ENCODE measurements at regions not wholly inside any gene's neighbourhood (a gene's known extent, or its start where the extent isn't known, plus 50 kb on each side); places are given as distances from the start of the nearest gene placed in this dataset.

DNA sequence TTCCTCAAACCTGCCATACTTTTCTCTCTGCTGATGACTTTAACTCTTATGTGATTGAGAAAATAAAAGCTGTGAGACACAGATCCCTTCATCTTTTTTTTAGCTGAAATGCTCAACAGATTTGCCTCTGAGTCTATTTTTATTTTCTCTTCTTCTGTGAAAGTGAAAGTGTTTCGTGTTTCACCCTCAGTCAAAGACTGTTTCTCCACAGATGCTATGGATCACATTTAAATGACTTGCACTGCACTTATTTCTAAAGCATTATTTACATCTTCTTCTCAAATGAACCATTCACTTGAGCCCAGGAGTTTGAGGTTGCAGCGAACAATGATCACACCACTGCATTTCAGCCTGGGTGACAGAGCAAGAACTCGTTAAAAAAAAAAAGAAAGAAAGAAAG is 890.1 kb upstream of the PCDH20 start:
- H3K36me3 Mint-ChIP-seq (ENCODE audit: insufficient read depth) = peaks cover 3% of the 10 kb centered on the region
- H3K4me1 Mint-ChIP-seq (ENCODE audit: low read depth in 2 of 2) = no peaks in the 10 kb centered on the region
- ATAC-seq (replicated peaks) = no peak
- no peak overlapping the region for H3K4me3 Mint-ChIP-seq
- H3K9me3 Mint-ChIP-seq = peaks cover 7% of the 10 kb centered on the region in 2 donors
- H3K27me3 Mint-ChIP-seq = no peaks in the 10 kb centered on the region
- no peak for DNase-seq
- H3K27ac Mint-ChIP-seq = no peak overlapping the region

GRCh38 chr13:62302341-62302740 is 886.7 kb upstream of the PCDH20 start:
- H3K9me3 Mint-ChIP-seq = peaks cover 5 to 7% of the 10 kb centered on the region in 2 donors
- H3K4me1 Mint-ChIP-seq (ENCODE audit: low read depth in 2 of 2) = no peaks in the 10 kb centered on the region
- no peak overlapping the region for H3K4me3 Mint-ChIP-seq
- H3K36me3 Mint-ChIP-seq (ENCODE audit: insufficient read depth) = no peaks in the 10 kb centered on the region
- H3K27me3 Mint-ChIP-seq = no peaks in the 10 kb centered on the region
- ATAC-seq (replicated peaks) (no peak), DNase-seq (no peak)
- no peak overlapping the region for H3K27ac Mint-ChIP-seq

- DNase-seq (no peak), ATAC-seq (replicated peaks) (no peak)
- Mint-ChIP-seq H3K9me3 (peaks cover 4 to 7% of the 10 kb centered on the region in 2 donors), H3K27me3 (no peaks in the 10 kb centered on the region), H3K27ac (no peak overlapping the region), H3K36me3 (ENCODE audit: insufficient read depth) (no peaks in the 10 kb centered on the region), H3K4me3 (no peak overlapping the region), H3K4me1 (ENCODE audit: low read depth in 2 of 2) (no peaks in the 10 kb centered on the region)
These were observed 884.3 kb upstream of the PCDH20 start for GRCh38 chr13:62299988-62300387.

DNA sequence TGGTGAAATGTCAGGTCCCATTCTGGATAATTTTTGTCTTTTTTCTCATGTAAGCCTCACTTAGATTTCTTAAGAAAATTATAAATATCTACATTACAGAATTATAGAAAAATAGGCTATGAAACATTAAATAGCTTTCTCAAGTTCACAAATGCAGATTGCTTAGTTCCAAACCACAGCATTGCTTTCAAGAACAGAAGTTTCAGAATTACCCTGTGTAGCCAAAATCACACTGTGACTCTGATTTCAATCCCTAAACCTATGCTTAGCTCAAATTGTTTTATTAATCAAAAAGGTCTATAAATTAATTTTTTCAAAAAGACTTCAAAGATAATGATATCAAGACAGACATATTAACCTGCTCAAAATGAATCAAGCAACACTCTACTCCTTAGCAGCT is 881.2 kb upstream of the PCDH20 start:
- Mint-ChIP-seq H3K4me3 (no peak overlapping the region), H3K4me1 (ENCODE audit: low read depth in 2 of 2) (no peaks in the 10 kb centered on the region), H3K27me3 (no peaks in the 10 kb centered on the region), H3K9me3 (peaks cover 0 to 2% of the 10 kb centered on the region in 2 donors), H3K27ac (no peak overlapping the region), H3K36me3 (ENCODE audit: insufficient read depth) (no peaks in the 10 kb centered on the region)
- DNase-seq (no peak), ATAC-seq (replicated peaks) (no peak)

- H3K27me3 Mint-ChIP-seq = no peaks in the 10 kb centered on the region
- no peaks in the 10 kb centered on the region for H3K36me3 Mint-ChIP-seq (ENCODE audit: insufficient read depth)
- ATAC-seq (replicated peaks) (no peak), DNase-seq (no peak)
- no peaks in the 10 kb centered on the region for H3K4me1 Mint-ChIP-seq (ENCODE audit: low read depth in 2 of 2)
- no peak overlapping the region for H3K4me3 Mint-ChIP-seq
- H3K27ac Mint-ChIP-seq = no peak overlapping the region
- H3K9me3 Mint-ChIP-seq = peaks cover 6 to 8% of the 10 kb centered on the region in 2 donors
These were observed 878.6 kb upstream of the PCDH20 start for GRCh38 chr13:62294244-62294643.

DNA sequence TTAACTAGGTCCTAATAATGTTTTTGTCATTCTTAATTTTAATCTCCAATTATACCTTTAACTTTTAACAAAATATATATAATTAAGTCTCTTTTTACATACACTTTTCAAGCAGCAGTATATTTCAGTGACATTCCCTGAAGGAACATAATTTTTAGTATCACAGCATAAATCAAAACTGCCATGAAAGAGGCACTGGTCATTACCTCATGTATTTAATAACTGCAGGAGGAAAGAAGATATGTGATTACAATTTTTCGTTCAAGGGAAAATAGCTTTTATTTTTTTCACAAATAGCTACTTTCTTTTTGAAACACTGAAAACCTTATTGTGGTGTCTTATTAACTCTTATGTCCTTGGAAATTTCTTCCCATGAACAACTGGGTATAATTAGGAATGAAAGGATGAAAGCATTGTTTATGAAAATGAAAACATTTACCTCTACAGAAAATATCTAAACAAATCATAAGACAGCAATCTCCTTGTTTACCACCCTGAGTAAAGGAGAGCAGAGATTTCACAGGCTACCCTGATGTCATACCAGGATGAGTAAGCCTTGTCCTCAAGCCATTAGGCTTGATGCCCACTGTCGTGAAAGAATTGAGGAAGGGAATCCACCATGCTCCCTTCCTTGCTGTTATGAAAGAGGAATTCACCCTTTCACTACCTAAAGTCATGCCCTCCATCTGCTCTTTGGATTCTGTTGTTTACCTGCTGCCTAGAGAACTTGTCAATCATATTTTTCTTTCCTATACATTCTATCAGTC is 877.2 kb upstream of the PCDH20 start:
- Mint-ChIP-seq H3K27me3 (no peaks in the 10 kb centered on the region), H3K9me3 (peaks cover 6 to 8% of the 10 kb centered on the region in 2 donors)
- no peak for ATAC-seq (replicated peaks)

DNA sequence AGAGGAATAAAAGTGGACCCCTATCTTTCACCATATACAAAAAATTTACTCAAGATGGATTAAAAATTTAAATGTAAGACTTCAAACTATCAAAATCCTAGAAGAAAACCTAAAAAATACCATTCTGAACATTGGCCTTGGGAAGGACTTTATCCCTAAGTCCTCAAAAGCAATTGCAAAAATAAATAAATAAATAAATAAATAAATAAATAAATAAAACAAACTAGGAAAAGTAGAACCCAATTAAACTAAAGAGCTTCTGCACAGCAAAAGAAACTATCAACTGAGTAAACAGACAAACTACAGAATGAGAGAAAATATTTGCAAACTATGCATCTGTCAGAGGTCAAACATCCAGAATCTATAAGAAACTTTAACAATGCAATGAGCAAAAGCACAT is 874.9 kb upstream of the PCDH20 start:
- Mint-ChIP-seq H3K27me3 (no peaks in the 10 kb centered on the region), H3K4me3 (no peak overlapping the region), H3K4me1 (ENCODE audit: low read depth in 2 of 2) (no peaks in the 10 kb centered on the region), H3K36me3 (ENCODE audit: insufficient read depth) (no peaks in the 10 kb centered on the region), H3K27ac (no peak overlapping the region), H3K9me3 (peaks cover 8% of the 10 kb centered on the region in 2 donors)
- no peak for ATAC-seq (replicated peaks)
- DNase-seq = no peak

More for the DNA sequence above, 877.2 kb upstream of the PCDH20 start:
- Mint-ChIP-seq H3K4me1 (ENCODE audit: low read depth in 2 of 2) (no peaks in the 10 kb centered on the region), H3K27ac (no peak overlapping the region), H3K4me3 (no peak overlapping the region), H3K36me3 (ENCODE audit: insufficient read depth) (no peaks in the 10 kb centered on the region)
- DNase-seq = no peak

DNA sequence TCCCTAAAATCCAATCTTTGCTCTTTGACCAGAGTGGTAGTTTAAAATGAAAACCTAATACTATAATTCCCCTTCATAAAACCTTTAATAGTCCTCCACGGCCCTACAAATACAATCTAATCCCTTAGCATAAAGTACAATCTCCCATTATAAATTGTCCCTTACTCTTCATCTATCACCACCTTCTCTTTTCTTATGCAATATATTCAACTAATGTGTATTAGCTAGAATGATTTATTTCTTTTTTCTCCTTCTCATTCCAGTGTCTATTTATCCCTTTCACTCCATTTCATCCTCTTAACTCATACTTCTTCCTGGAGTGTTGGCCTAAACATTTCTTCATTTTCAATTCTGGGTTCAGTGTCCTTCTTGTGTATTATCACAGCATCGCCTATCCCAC is 872.1 kb upstream of the PCDH20 start:
- Mint-ChIP-seq H3K4me3 (no peak overlapping the region), H3K27me3 (no peaks in the 10 kb centered on the region), H3K4me1 (ENCODE audit: low read depth in 2 of 2) (no peaks in the 10 kb centered on the region), H3K36me3 (ENCODE audit: insufficient read depth) (no peaks in the 10 kb centered on the region), H3K9me3 (peaks cover 8 to 17% of the 10 kb centered on the region in 2 donors), H3K27ac (no peak overlapping the region)
- DNase-seq (no peak), ATAC-seq (replicated peaks) (no peak)

- ATAC-seq (replicated peaks) (no peak), DNase-seq (no peak)
- H3K4me3 Mint-ChIP-seq = no peak overlapping the region
- H3K27me3 Mint-ChIP-seq = no peaks in the 10 kb centered on the region
- no peaks in the 10 kb centered on the region for H3K36me3 Mint-ChIP-seq (ENCODE audit: insufficient read depth)
- H3K9me3 Mint-ChIP-seq = peaks cover 9% of the 10 kb centered on the region in 2 donors
- H3K4me1 Mint-ChIP-seq (ENCODE audit: low read depth in 2 of 2) = no peaks in the 10 kb centered on the region
- no peak overlapping the region for H3K27ac Mint-ChIP-seq
These were observed 864.9 kb upstream of the PCDH20 start for GRCh38 chr13:62280590-62280989.

GRCh38 chr13:62278271-62278670 is 862.6 kb upstream of the PCDH20 start:
- ATAC-seq (replicated peaks) (no peak), DNase-seq (no peak)
- no peaks in the 10 kb centered on the region for H3K4me1 Mint-ChIP-seq (ENCODE audit: low read depth in 2 of 2)
- no peaks in the 10 kb centered on the region for H3K27me3 Mint-ChIP-seq
- no peaks in the 10 kb centered on the region for H3K36me3 Mint-ChIP-seq (ENCODE audit: insufficient read depth)
- H3K9me3 Mint-ChIP-seq = peaks cover 0 to 10% of the 10 kb centered on the region in 2 donors
- no peak overlapping the region for H3K4me3 Mint-ChIP-seq
- no peak overlapping the region for H3K27ac Mint-ChIP-seq

- no peak for ATAC-seq (replicated peaks)
- no peaks in the 10 kb centered on the region for H3K36me3 Mint-ChIP-seq (ENCODE audit: insufficient read depth)
These were observed 836.1 kb upstream of the PCDH20 start for GRCh38 chr13:62251734-62252133.

GRCh38 chr13:62250501-62251201 is 835.0 kb upstream of the PCDH20 start:
- peaks cover 0 to 6% of the 10 kb centered on the region in 2 donors for H3K9me3 Mint-ChIP-seq

More at GRCh38 chr13:62251734-62252133, 836.1 kb upstream of the PCDH20 start:
- Mint-ChIP-seq H3K9me3 (peaks cover 0 to 6% of the 10 kb centered on the region in 2 donors), H3K27me3 (no peaks in the 10 kb centered on the region), H3K4me1 (ENCODE audit: low read depth in 2 of 2) (no peaks in the 10 kb centered on the region), H3K4me3 (no peak overlapping the region), H3K27ac (no peak overlapping the region)
- no peak for DNase-seq

DNA sequence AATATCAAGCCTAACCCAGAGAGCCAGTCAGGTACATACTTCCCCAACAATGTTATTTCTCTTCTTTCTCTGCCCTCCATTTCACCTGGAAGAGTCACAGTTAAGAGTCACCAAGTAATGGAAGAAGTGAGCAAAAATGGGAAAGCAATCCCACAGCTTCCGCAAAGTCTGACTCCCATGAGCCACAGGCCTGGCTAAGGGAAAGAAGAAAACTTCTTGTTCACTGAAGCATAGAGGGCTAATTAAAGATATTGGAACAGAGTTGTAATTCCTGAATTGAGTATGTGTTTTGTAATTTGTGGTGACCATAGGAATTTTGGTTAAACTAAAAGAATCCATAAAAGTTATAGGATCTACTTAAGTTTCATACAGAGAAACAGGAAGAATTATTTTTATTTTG is 830.9 kb upstream of the PCDH20 start:
- H3K36me3 Mint-ChIP-seq (ENCODE audit: insufficient read depth) = no peaks in the 10 kb centered on the region
- no peaks in the 10 kb centered on the region for H3K27me3 Mint-ChIP-seq
- no peaks in the 10 kb centered on the region for H3K4me1 Mint-ChIP-seq (ENCODE audit: low read depth in 2 of 2)
- DNase-seq = no peak
- H3K4me3 Mint-ChIP-seq = no peak overlapping the region
- no peak for ATAC-seq (replicated peaks)
- H3K9me3 Mint-ChIP-seq = peaks cover 0 to 5% of the 10 kb centered on the region in 2 donors
- H3K27ac Mint-ChIP-seq = no peak overlapping the region

More at GRCh38 chr13:62250501-62251201, 835.0 kb upstream of the PCDH20 start:
- no peak overlapping the region for H3K27ac Mint-ChIP-seq
- no peaks in the 10 kb centered on the region for H3K36me3 Mint-ChIP-seq (ENCODE audit: insufficient read depth)
- H3K4me3 Mint-ChIP-seq = no peak overlapping the region
- DNase-seq (no peak), ATAC-seq (replicated peaks) (no peak)
- no peaks in the 10 kb centered on the region for H3K27me3 Mint-ChIP-seq
- H3K4me1 Mint-ChIP-seq (ENCODE audit: low read depth in 2 of 2) = no peaks in the 10 kb centered on the region

DNA sequence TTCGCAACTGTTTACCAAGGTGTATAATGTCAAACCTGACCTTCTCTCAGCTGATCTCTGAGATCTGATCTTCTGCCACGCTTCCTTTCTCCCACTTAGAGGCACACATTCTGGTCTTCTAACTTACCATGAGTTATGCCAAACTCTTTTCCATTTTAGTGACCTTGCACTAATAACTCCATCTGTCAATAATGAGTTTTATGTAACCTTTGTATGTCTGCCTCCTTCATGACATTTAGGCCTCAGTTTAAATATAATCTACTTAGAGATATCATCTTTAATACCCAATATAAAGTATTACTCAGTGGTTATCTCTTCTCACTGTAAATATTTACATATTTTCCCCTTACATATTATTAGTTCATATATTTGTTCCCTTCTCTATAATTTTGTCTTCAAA is 827.5 kb upstream of the PCDH20 start:
- Mint-ChIP-seq H3K36me3 (ENCODE audit: insufficient read depth) (no peaks in the 10 kb centered on the region), H3K4me3 (no peak overlapping the region), H3K4me1 (ENCODE audit: low read depth in 2 of 2) (no peaks in the 10 kb centered on the region), H3K9me3 (peaks cover 0 to 3% of the 10 kb centered on the region in 2 donors), H3K27me3 (no peaks in the 10 kb centered on the region), H3K27ac (no peak overlapping the region)
- ATAC-seq (replicated peaks) = no peak
- DNase-seq = no peak
